LoVo (cell line): ENCODE measurements at regions not wholly inside any gene's neighbourhood (a gene's known extent, or its start where the extent isn't known, plus 50 kb on each side); places are given as distances from the start of the nearest gene placed in this dataset.

Experiments used
- DNase-seq: peaks from one replicate; pipeline ENCODE4 v3.0.0-alpha.2; 2016; ENCODE audit warnings: low spot score

DNA sequence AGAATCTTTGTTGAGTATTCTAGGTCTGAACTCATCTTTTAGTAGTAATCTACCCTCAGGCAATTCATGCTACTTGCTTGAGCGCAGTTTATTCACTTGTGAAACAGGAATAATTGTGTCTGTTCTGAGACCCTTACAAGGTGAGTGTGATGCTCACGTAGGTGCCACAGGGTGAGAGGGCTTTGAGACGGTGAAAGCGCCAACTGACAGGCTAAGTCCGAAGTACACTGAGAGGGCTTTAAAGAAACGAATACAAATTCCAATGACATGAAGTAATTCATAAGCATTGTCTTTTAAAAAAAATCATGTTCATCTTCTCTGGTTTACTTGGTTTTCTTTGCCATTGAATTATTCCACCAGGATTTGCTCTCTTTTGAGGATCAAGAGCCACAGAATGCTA lies 393.7 kb upstream of the RGMA start:
- no peak for DNase-seq

DNA sequence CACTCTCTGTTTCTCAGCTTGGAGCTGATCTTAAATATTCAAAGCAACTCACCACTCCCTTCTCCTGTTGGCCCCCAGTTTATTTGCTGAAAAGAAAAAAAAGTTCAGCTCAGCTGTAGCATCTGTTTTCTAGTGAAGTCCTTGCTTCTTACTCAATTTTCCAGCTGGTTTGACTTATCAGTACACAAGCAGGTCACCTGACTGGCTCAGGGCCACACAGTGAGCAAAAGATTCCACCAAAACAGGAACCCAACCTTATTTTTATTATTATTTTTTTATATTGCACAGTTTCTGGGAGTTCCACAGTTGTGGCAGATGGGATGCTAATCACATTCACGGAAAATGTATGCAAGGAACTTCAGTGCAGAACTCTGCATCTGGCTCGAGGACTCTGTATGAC lies 390.7 kb upstream of the RGMA start:
- no peak for DNase-seq

DNA sequence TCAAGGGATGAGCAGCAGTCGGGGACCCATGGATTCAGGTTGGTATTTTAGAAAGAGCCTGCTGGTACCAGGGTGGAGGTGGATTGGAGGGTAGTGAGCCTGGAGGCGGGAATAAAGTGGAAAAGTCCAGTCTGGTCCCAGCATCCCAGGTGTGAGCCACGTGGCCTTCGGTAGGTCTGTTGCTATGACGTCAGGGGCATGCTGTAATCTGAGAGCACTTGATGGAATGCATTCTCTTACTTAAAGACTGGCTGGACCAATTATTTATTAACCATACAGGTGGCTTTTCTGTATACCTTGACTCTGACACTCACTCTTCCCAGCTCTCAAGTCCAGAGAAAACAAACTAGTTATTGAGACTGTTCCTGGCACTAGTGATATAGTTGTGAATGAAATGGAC lies 389.9 kb upstream of the RGMA start:
- DNase-seq, result no peak

DNA sequence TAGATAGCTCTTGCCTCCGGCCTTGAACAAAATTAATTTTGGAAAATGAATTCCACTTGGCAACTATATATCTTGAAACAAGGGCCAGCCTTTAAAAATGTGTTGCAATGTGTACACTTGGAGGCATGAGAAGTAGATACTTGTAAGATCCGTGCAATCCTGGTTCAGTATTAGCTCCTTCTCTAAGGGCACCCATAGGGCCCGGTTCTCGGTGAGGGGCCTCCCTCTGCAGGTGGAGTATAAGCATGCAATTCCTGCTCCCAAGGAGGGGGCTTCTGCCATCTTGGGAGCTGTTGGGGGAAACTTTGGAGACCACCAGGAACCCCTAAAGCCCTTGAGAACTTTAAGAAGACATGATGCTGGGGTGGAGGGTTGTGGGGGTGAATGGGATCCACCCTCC lies 388.7 kb upstream of the RGMA start:
- no peak for DNase-seq

DNA sequence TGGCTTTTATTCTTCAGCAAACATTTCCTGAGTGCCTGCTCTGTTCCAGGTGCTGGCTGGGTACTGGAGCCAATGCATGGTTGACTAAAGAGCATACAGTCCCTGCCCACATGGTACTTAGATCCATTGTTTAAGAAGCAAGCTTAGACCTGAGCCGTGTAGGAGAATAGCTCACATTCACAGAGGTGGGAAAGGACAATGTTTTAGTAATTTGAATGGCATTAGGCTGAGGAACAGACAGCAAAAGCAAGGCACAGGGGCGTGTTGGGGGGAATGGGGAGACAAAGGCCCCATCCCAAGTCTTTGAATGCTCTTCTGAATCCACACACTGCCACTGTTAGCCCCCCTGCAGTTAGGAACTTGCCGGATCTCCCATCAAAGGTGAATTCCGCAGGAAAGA lies 388.2 kb upstream of the RGMA start:
- no peak for DNase-seq

DNA sequence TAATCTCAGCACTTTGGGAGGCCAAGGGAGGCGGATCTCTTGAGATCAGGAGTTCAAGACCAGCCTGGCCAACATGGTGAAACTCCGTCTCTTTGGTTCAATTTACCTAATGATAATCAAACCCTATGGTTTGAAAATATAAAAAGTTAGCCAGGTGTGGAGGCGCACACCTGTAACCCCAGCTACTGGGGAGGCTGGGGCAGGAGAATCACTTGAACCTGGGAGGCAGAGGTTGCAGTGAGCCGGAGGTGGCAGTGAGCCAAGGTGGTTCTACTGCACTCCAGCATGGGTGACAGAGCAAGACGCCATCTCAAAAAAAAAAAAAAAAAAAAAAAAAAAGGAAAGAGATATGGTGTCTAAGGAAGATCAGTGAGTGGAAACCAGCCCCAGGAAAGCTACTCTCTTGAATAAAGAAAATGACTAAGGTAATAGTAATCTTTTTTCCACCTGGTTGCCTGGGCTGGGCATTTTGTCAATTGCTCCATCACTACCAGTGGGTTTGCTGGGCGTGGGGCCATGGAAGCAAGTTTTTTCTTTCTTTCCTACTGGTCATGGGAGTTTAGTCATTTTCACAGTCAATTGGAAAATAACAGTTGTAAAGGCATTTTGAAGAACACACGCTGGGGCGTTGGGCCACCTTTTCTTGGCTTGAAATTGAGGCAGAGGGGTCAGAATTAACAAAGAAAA lies 387.6 kb upstream of the RGMA start:
- no peak for DNase-seq

DNA sequence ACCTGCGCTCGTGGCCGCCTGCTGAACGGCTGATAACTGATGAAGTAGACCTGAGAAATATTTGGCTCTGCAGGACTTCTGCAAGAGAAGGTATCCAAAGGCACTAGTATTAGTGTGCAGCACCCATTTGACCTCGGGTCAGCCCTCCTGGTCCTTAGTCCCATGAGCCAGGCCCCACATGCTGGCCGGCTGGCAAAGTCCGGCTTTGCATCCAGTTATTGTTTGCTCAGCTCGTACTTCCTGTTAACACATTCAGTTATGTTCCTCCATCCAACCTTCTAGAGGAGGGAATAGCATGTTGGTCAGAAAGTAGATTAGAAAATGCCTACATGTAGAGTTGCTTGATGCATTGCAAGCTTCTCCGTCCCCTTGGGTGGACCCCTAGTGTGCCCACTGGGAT lies 385.7 kb upstream of the RGMA start:
- DNase-seq, result no peak

DNA sequence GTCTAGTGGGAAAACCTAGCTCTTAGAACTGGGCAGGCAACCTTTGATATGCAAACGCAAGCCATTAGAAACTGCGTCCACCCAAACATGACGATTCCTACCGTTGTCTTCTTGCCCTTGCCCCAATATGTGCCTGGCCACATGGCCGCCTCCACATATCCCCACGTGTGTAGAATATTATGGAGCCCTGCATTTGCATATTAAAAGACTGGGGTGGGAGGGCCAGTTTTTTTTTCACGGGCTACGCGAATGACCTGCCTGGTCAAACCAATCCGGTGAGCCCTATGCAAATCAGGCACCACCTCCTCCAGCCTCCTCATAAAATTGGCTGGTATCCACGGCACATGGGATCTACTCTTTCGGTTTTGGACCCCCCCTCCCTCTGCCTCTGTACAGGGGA lies 381.0 kb upstream of the RGMA start:
- DNase-seq, result no peak

DNA sequence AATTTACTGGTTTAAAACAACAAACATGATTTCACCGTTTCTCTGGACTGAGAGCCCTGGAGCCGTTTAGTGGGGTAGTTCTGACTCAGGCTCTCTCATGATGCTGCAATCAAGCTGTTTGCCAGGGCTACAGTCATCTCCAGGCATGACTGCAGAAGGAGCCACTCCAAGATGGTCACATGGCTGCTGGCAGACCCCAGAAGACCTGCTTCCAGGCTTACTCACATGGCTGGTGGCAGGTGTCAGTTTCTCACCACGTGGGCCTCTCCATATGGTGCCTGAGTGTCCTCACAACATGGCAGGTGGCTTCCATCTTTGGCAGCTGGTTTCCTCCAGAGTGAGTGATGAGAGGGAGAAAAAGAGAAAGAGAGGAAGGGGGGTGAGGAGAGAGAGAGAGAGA lies 378.3 kb upstream of the RGMA start:
- DNase-seq, result no peak

DNA sequence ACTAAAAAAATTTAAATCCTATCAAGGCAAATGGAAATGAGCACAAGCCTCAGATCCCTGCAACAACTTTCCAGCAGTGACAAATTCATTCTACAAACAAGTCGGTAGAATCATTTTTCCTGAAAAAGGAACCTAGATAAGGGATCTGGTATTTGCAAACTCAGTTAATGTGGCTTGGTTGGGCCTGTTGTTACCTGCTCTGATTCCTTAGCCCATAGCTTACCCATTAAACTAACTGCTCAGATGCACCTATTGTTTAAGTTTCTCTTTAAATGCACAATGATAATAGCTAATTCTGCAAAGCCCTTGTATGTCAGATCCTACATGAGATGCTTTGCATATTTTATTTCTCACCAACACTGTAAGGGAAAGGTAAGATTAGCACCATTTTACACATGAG lies 377.4 kb upstream of the RGMA start:
- DNase-seq, result no peak

DNA sequence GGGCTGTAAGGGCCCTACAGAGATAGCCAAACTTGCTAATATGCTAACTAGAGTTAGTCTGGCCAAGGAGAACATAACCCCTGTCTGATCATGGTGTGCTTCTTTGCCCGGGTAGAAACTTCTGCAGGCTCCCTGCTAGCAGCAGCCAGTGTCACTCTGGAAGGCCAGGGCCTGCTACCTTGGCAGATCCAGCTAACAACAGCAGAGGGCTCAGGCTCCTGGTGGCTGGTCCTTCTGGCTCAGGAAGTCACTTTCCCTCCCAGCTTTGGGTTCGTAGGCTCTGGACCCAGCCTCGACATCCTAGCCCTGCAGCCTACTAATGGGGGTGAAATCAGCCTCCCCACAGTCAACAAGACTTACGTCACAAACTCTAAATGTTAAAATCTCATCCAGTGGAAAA lies 373.7 kb upstream of the RGMA start:
- DNase-seq, result no peak

DNA sequence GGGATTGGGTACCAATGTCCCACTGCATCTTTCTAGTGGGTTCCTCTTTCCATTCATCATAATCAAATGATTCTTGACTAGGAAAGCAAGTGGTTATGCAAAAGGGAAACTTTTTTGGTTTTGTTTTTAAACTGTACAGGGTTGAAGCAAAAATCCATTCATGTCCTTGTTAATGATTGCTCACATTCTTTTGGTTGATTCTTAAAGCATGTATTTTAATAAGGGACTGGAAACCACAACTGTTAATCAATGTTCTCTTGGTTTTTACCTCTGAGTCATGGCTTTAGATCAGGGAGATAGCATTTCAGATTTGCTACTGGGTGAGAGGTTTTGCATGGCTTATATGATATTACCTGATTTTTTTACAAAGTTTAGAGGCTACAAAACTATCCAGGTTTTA lies 371.7 kb upstream of the RGMA start:
- DNase-seq, result no peak

DNA sequence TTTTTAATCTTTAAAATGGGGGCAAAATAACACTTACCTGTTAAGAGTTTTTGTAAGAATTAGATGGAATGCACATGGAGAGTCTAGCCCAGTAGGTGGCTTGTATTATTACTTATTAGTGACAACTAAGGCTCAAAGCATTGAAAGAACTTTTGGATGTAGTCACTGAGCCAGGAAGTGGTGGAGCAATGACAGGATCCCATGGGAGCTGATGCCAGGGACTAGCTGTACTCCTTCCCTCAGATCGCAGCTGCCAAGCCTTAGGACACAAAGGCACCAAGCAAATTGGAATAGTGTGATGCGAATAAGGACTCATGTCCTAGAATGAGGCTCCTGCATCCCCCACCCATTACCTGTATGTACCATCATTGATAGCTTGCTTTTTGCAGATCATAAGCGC lies 370.4 kb upstream of the RGMA start:
- DNase-seq, result no peak

DNA sequence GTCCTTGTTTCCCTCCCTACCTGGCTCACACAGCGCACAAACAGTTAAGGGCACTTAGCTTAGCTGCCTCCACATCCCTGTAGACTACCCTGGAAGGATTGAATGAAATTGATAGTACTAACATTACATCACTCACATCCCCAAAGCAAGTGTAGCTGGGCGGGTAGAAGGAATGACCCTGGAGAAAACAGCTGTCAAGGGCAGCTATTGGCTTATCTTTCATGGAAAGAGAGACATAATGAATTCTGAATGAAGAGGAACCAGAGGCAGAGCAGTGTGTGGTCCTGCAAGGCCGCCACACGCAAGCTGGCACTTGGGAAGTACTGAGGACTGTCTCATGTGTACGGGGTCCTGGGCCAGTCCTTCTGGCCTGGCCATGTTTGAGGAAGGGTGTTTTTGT lies 369.6 kb upstream of the RGMA start:
- no peak for DNase-seq

DNA sequence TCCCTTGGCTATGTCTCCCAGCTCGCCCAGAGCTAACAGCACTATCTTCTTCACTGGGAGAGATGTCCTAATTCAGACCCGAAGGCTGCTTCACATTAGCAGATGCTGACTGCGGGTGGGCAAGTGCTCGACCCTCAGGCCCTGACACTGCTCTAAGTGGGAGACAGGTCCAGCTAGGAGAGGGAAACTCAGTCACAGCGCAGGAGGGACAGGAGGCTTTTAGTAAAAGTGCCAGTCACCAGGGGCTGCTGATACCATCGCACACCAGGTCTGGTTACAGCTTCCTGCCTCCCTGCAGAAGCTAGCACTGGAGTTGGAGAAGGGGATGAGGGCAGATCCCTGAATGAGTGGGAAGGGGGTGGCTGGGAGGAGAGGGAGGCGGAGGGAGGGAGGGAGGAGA lies 365.8 kb upstream of the RGMA start:
- DNase-seq, result no peak

DNA sequence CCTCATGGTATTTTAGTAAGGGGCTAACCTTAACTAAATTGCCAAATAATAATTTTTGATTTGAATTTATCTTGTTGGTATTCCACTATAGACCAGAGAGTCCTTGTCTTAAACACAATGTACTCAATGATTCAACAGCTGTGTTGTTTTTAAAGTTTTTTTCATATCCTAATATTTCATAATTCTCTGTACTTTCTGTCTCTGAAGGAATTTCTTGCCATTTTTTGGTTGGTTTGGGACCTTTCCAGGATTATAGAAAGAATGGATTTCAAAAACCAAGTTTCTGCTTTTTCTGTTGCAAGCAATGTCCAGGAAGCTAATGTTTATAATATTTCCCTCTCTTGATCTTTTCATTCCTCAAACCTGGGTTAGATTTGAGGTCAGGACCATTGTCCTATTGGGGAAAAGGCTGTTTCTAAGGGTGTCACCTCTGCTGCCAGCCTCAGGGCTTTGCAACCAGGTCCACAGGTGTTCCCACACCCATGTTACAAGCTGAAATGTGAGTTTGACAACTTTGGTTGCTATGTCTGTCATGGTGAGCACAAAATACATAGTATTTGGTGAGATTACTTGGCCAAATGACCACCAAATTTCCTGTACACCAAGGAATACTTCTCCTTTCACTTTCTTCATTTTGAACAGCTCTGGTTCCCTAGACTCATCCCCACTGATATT lies 363.7 kb upstream of the RGMA start:
- no peak for DNase-seq

DNA sequence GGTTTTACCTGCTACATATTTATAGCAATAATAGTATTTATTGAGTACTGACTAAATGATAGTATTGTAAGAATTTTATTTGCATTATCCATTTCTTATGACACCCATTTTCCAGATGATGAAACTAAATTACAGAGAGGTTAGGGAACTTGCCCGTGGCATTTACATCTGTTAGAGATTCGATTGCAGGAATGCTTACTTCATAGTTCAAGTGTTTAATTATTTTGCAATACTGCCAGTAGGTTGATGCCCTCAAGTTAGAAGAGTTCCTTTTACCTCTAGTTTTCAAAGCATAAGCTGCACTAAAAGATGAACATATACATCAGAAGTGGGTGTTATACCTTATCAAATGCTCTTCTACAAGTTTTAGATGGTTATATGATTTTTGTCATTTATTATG lies 362.8 kb upstream of the RGMA start:
- no peak for DNase-seq

DNA sequence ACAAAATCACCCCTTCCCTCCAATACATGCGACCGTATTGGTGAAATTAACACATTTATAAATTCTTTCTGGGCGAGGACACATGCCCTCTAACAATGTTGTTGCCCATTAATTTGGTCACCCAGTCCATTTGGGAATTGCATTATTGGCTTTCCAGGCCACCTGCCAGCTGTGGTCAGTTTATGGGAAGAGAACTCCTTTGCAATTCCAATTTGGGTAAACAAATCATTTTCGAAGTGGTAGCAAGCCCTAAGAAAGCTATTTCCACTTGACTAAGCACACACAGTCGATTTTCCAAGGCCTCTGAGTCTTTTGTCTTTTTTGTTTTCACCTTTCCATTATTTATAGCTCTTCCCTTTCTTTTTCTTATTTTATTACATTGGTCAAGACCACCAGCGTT lies 362.3 kb upstream of the RGMA start:
- DNase-seq, result no peak

DNA sequence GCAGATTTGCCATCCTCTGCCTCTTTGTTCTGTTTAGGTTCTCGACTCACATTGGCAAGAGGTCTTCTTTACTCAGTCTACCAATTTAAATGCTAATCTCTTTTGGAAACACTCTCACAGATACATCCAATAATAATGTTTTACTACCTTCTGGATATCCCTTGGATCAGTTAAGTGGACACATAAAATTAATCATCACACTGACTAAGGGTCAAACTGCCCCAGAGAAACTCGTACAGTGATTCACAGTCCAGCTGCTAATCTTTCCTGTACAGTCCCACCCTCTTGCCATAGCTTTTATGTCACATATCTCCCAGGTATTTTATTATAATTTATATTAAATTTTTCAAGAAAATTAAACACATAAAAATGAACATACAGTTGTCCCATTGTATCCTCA lies 360.8 kb upstream of the RGMA start:
- no peak for DNase-seq

DNA sequence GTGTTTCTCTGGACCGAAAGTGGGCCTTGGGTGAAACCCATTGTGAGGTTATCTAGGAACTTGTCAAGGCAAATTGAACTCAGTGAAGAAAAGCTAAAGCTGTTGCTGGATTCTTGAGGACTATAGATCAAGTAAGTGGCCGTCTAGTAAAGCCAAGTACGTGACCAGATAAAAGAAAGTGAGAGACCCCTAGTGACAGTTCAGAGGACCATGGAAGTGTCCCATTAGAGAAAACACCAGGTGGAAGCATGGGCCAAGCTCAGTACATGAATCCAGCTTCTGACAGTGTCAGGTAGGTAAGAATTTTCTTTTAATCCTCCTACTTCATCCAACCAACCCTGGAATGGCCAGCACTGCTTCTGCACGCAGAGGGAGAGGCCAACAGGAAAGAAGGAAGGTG lies 349.3 kb upstream of the RGMA start:
- no peak for DNase-seq

DNA sequence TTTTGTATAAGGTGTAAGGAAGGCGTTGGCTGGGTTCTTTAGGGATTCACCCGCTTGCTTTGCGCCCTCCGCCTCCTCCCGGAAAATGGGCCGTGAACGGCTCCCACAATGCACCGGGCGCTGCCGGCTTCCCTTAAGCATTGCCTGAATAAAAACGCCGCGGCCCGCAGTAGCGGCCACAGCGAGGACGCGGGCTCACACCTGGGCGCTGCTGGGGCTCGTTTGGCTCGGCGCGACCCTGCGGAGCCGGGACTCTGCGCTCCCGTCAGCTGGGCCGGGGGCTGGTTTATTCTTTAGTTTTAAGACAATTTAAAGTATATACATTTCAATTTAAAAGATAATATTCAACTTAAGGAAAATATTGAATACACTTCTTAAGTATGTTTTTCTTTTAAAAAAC lies 343.5 kb upstream of the RGMA start:
- DNase-seq, result no peak

DNA sequence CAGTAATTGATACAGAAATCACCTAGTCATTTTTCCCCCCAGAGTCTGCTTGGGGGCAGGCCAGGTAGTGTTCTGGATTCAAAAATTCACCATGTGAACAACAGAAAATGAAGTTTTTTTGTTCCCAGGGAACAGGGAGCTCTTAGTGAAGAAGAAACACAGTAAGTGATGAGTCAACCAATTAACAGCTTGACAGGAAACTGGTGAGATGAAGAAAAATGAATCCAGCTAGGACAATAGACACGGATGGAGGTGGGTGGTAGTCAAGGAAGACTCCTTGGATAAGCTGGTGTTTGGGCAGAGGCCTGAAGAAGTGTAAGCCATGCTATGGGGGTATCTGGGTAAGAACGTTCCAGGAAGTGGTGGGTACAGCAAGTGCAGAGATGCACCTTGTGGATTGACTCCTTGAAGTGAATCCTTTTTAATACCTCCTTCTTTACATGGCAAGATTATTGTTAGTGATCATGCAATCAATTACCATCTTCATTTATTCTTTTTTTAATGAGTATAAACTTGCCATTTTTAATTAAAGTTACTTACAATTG lies 339.9 kb upstream of the RGMA start:
- no peak for DNase-seq

DNA sequence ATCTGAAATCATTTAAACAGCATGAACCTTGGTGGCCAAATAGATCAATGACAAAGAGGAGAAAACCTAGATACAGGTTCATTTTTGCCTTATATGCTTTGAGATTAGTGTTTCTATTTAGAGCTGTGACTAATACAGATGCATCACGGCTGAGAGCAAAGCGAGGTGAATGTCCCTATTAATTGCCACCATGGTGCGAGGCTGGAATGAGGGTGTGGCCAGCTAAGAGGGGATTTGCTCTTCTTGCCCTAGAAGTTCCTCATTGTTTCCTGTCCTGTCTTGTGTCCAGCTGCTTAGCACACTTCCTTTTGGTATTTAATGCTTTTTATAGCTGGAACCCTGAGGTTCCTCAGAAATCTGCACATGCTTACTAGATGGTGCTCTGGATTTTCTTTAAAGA lies 339.1 kb upstream of the RGMA start:
- DNase-seq, result peak; percentile 33

DNA sequence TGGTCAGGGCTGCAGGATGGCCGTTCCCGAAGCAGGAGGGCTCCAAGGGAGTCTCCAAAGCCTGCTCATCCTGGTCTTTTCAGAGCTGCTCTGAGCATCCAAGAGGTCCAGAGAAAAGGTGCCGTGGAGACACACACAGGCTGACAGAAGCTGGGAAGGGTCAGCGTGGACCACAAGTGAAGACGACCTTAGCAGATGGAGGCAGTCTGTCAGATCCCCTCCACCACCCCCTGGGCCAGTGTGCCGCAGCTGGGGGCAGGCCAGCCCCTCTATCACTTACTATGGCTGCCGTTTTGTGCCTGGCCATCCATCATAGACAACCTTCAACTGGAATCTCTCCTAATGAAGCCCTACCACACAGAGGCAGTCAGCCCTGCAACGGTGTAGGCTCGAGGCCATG lies 335.1 kb upstream of the RGMA start:
- DNase-seq, result no peak
